Calu3 (cell line): ENCODE measurements at regions not wholly inside any gene's neighbourhood (a gene's known extent, or its start where the extent isn't known, plus 50 kb on each side); places are given as distances from the start of the nearest gene placed in this dataset.

Experiments
- BruUV-seq: library from RNA; stranded (reverse); fragments of 400-500 nt; replicated peaks from 2 replicates; lab custom pipeline; 2021; lab: Mats Ljungman, UMichigan
- CTCF ChIA-PET: fragments of 300-600 bp; sonication (Branson Sonifier 250); formaldehyde crosslinking; loops from one replicate; lab custom pipeline; 2022; ENCODE audit warnings: antibody characterized with exemption; lab: Charles Lee
- DNase-seq: peaks from one replicate; pipeline ENCODE4 v3.0.0; 2022
- H3K27ac Mint-ChIP-seq: one replicate; pipeline ENCODE4 v1.8.0; 2022; ENCODE audit warnings: mixed read lengths; ENCODE audit not compliant: unreplicated experiment
- H3K27me3 Mint-ChIP-seq: one replicate; pipeline ENCODE4 v1.8.0; 2022; ENCODE audit warnings: mixed read lengths; ENCODE audit not compliant: unreplicated experiment
- H3K36me3 Mint-ChIP-seq: one replicate; pipeline ENCODE4 v1.8.0; 2022; ENCODE audit warnings: mild to moderate bottlenecking, moderate library complexity, mixed read lengths; ENCODE audit not compliant: insufficient read depth, unreplicated experiment
- H3K4me1 Mint-ChIP-seq: one replicate; pipeline ENCODE4 v1.8.0; 2022; ENCODE audit warnings: mild to moderate bottlenecking, low read depth, mixed read lengths; ENCODE audit not compliant: unreplicated experiment
- H3K4me3 Mint-ChIP-seq: one replicate; pipeline ENCODE4 v1.8.0; 2022; ENCODE audit warnings: mild to moderate bottlenecking, low read depth, moderate library complexity, mixed read lengths; ENCODE audit not compliant: unreplicated experiment
- H3K9me3 Mint-ChIP-seq: one replicate; pipeline ENCODE4 v1.8.0; 2022; ENCODE audit warnings: low read depth, mixed read lengths; ENCODE audit not compliant: unreplicated experiment
- CTCF ChIP-seq: fragments of 200-600 bp; IDR thresholded peaks from one replicate; pipeline ENCODE4 v1.8.0; 2022; ENCODE audit warnings: antibody characterized with exemption; ENCODE audit not compliant: unreplicated experiment
- intact Hi-C: fragments of 100-400 bp; cut with micrococcal nuclease; formaldehyde crosslinking; loops from one replicate; pipeline ENCODE4 v1.10.0; 2022; ENCODE audit not compliant: unreplicated experiment

- Mint-ChIP-seq H3K36me3 (no peaks in the 10 kb centered on the region), H3K4me3 (no peak overlapping the region)
- intact Hi-C loops = no loop called here
These were observed 969.6 kb upstream of the PIK3C3 start for GRCh38 chr18:40985436-40985835.

GRCh38 chr18:40984856-40985255 is 970.2 kb upstream of the PIK3C3 start:
- CTCF ChIA-PET = interaction anchor here (0.6 to 0.7 kb wide), 2 partner anchors 24 to 1215 kb away, joined by 3 read pairs; no protein-coding TSS in a partner anchor
- Mint-ChIP-seq H3K4me3 (no peak overlapping the region), H3K27ac (no peak overlapping the region), H3K9me3 (peaks cover 3% of the 10 kb centered on the region), H3K36me3 (no peaks in the 10 kb centered on the region), H3K4me1 (no peaks in the 10 kb centered on the region), H3K27me3 (no peaks in the 10 kb centered on the region)
- no peak for TF ChIP-seq CTCF
- no peak for DNase-seq
- BruUV-seq = no TSS peak
- intact Hi-C loops = no loop called here

More at GRCh38 chr18:40985436-40985835, 969.6 kb upstream of the PIK3C3 start:
- Mint-ChIP-seq H3K4me1 (no peaks in the 10 kb centered on the region), H3K27me3 (no peaks in the 10 kb centered on the region), H3K27ac (no peak overlapping the region), H3K9me3 (peaks cover 7% of the 10 kb centered on the region)
- no peak for TF ChIP-seq CTCF
- CTCF ChIA-PET = no interaction called here
- no peak for DNase-seq
- no TSS peak for BruUV-seq

- no peaks in the 10 kb centered on the region for H3K36me3 Mint-ChIP-seq
- H3K4me1 Mint-ChIP-seq = no peaks in the 10 kb centered on the region
- H3K4me3 Mint-ChIP-seq = no peak overlapping the region
- no TSS peak for BruUV-seq
- intact Hi-C loops = no loop called here
- no peaks in the 10 kb centered on the region for H3K27me3 Mint-ChIP-seq
- CTCF ChIA-PET = no interaction called here
- no peak overlapping the region for H3K27ac Mint-ChIP-seq
- TF ChIP-seq CTCF = no peak
- H3K9me3 Mint-ChIP-seq = peaks cover 3% of the 10 kb centered on the region
- no peak for DNase-seq
These were observed 971.2 kb upstream of the PIK3C3 start for GRCh38 chr18:40983835-40984234.

GRCh38 chr18:40980171-40980570 is 974.9 kb upstream of the PIK3C3 start:
- no peaks in the 10 kb centered on the region for H3K4me1 Mint-ChIP-seq

More at GRCh38 chr18:40980171-40980570, 974.9 kb upstream of the PIK3C3 start:
- intact Hi-C loops = no loop called here
- CTCF ChIA-PET = no interaction called here
- BruUV-seq = no TSS peak
- Mint-ChIP-seq H3K36me3 (no peaks in the 10 kb centered on the region), H3K27me3 (no peaks in the 10 kb centered on the region), H3K4me3 (no peak overlapping the region), H3K27ac (no peak overlapping the region), H3K9me3 (peaks cover 4% of the 10 kb centered on the region)
- TF ChIP-seq CTCF = no peak
- DNase-seq = no peak
